ENCODE measurements at regions not wholly inside any gene's neighbourhood (a gene's known extent, or its start where the extent isn't known, plus 50 kb on each side); places are given as distances from the start of the nearest gene placed in this dataset.
"Not testable (repeated sequence)": the region's sequence is repeated elsewhere in the genome, so short reads cannot be mapped to it uniquely, and the experiment has no call there.

- no peak for DNase-seq
These were observed 231.7 kb downstream of the ZNF621 start for GRCh38 chr3:40756500-40756899.

GRCh38 chr3:40762771-40763170, 238.0 kb downstream of the ZNF621 start:
- DNase-seq = not testable (repeated sequence)

GRCh38 chr3:40763807-40764206, 239.0 kb downstream of the ZNF621 start:
- no peak for DNase-seq

- DNase-seq = no peak
These were observed 240.0 kb downstream of the ZNF621 start for GRCh38 chr3:40764747-40765146.

- DNase-seq = no peak
These were observed 241.1 kb downstream of the ZNF621 start for GRCh38 chr3:40765884-40766283.

GRCh38 chr3:40766396-40766795, 241.6 kb downstream of the ZNF621 start:
- no peak for DNase-seq

GRCh38 chr3:40768046-40768445, 243.3 kb downstream of the ZNF621 start:
- no peak for DNase-seq

GRCh38 chr3:40768536-40768935, 243.8 kb downstream of the ZNF621 start:
- no peak for DNase-seq

- DNase-seq = no peak
These were observed 245.3 kb downstream of the ZNF621 start for GRCh38 chr3:40770061-40770460.

- DNase-seq = no peak
These were observed 246.4 kb downstream of the ZNF621 start for GRCh38 chr3:40771112-40771511.

- DNase-seq = no peak
These were observed 254.3 kb downstream of the ZNF621 start for GRCh38 chr3:40779039-40779438.

GRCh38 chr3:40780291-40780924, 255.6 kb downstream of the ZNF621 start:
- no peak for DNase-seq

GRCh38 chr3:40780925-40781406, 256.2 kb downstream of the ZNF621 start:
- no peak for DNase-seq

- no peak for DNase-seq
These were observed 257.5 kb downstream of the ZNF621 start for GRCh38 chr3:40782111-40782721.

GRCh38 chr3:40790746-40791145, 266.0 kb downstream of the ZNF621 start:
- DNase-seq = no peak

- DNase-seq = no peak
These were observed 269.0 kb downstream of the ZNF621 start for GRCh38 chr3:40793730-40794129.

GRCh38 chr3:40800343-40800742, 275.6 kb downstream of the ZNF621 start:
- DNase-seq = no peak

- DNase-seq = no peak
These were observed 276.6 kb downstream of the ZNF621 start for GRCh38 chr3:40801284-40801741.

GRCh38 chr3:40803311-40803710, 278.6 kb downstream of the ZNF621 start:
- DNase-seq = no peak

GRCh38 chr3:40805456-40805855, 280.7 kb downstream of the ZNF621 start:
- no peak for DNase-seq

- DNase-seq = no peak
These were observed 286.1 kb downstream of the ZNF621 start for GRCh38 chr3:40810813-40811212.

GRCh38 chr3:40817017-40817416, 292.3 kb downstream of the ZNF621 start:
- no peak for DNase-seq

- DNase-seq = no peak
These were observed 296.6 kb downstream of the ZNF621 start for GRCh38 chr3:40821315-40821714.

- DNase-seq = no peak
These were observed 302.5 kb downstream of the ZNF621 start for GRCh38 chr3:40827226-40827625.

All from stimulated activated CD4-positive, alpha-beta T cell treated with anti-CD3 and anti-CD28 coated beads, Interleukin-1b, Interleukin-23, amount 100 ng/mL, for 48 hours (primary cell).